A549 (cell line): ENCODE measurements at regions not wholly inside any gene's neighbourhood (a gene's known extent, or its start where the extent isn't known, plus 50 kb on each side); places are given as distances from the start of the nearest gene placed in this dataset.

Experiments used
- ATAC-seq, 2 experiments: fragments of 200-7000 bp in 1 of 2; fragments of >200 bp in 1 of 2; cut with Nextera tagmentation in 1 of 2; cut with Tn5 transposase in 1 of 2; 3 replicates each; pipeline versions ENCODE4 v1.8.0 to v1.9.1; 2018 to 2020; ENCODE audit warnings: mild to moderate bottlenecking in 1 of 2, moderate library complexity in 1 of 2
- CTCF ChIA-PET: fragments of 300-600 bp; sonication (Branson Sonifier 250); formaldehyde crosslinking; extraction: SDS; loops from one replicate; lab custom pipeline; 2021; ENCODE audit warnings: antibody characterized with exemption, inconsistent platforms; lab: Yijun Ruan, JAX
- POLR2A ChIA-PET: fragments of 350-600 bp; formaldehyde crosslinking; extraction: SDS; loops from one replicate; lab custom pipeline; 2021; ENCODE audit warnings: antibody characterized with exemption, inconsistent platforms; lab: Yijun Ruan, JAX
- DNase-seq, 2 experiments: peaks; one replicate each; pipeline versions ENCODE4 v3.0.0 to v3.0.0-alpha.2; 2011 to 2016; ENCODE audit warnings: low read depth in 1 of 2, low spot score in 1 of 2
- FAIRE-seq: peaks from 2 replicates; lab custom pipeline; 2011; peaks lifted over from hg19 to GRCh38; lab: Jason Lieb, UNC
- H3K27ac ChIP-seq, 2 experiments: fragments of >200 bp; sonication (Bioruptor Twin); formaldehyde crosslinking; 3 replicates each; pipeline ENCODE4 v1.5.1; 2016 to 2017
- H3K4me1 ChIP-seq: fragments of >200 bp; sonication (Bioruptor Twin); formaldehyde crosslinking; 3 replicates; pipeline ENCODE4 v1.6.1; 2016
- H3K4me2 ChIP-seq: fragments of >200 bp; sonication (Bioruptor Twin); formaldehyde crosslinking; 3 replicates; pipeline ENCODE4 v1.6.1; 2016
- H3K4me3 ChIP-seq: fragments of >200 bp; sonication (Bioruptor Twin); formaldehyde crosslinking; 3 replicates; pipeline ENCODE4 v1.5.1; 2016
- H3K9me3 ChIP-seq: fragments of >200 bp; sonication (Bioruptor Twin); formaldehyde crosslinking; 3 replicates; pipeline ENCODE4 v1.6.1; 2016
- BHLHE40 ChIP-seq: IDR thresholded peaks from 2 replicates; pipeline ENCODE4 v1.6.1; 2012; ENCODE audit warnings: low read depth, low read length, inconsistent platforms
- CEBPB ChIP-seq, 2 experiments: fragments of >200 bp in 1 of 2; sonication (Bioruptor Twin) in 1 of 2; formaldehyde crosslinking in 1 of 2; IDR thresholded peaks; 2 replicates each; pipeline ENCODE4 v1.6.1; 2012 to 2016
- CHD2 ChIP-seq: fragments of 150-350 bp; IDR thresholded peaks from 2 replicates; pipeline ENCODE4 v1.6.1; 2014; ENCODE audit warnings: low read length; ENCODE audit not compliant: partially characterized antibody
- EHMT2 ChIP-seq: fragments of 200-600 bp; sonication (generic); IDR thresholded peaks from 2 replicates; pipeline ENCODE4 v1.6.1; 2016; ENCODE audit warnings: antibody characterized with exemption, low read depth, mild to moderate bottlenecking, moderate library complexity
- JUN ChIP-seq, 2 experiments: fragments of >200 bp; sonication (Bioruptor Twin); formaldehyde crosslinking; IDR thresholded peaks; 2 replicates in 1 of 2; 3 replicates in 1 of 2; pipeline ENCODE4 v1.6.1; 2016 to 2017
- KDM5A ChIP-seq: fragments of 200-600 bp; sonication (generic); IDR thresholded peaks from 2 replicates; pipeline ENCODE4 v1.6.1; 2016; ENCODE audit warnings: antibody characterized with exemption, mild to moderate bottlenecking
- MAFK ChIP-seq: fragments of 450-650 bp; IDR thresholded peaks from 2 replicates; pipeline ENCODE4 v1.6.1; 2014; ENCODE audit not compliant: partially characterized antibody
- NFE2L2 ChIP-seq: fragments of 150-350 bp; conservative IDR thresholded peaks from 2 replicates; pipeline ENCODE4 v1.6.1; 2014; ENCODE audit warnings: low read length
- PHF8 ChIP-seq: fragments of 200-600 bp; sonication (generic); IDR thresholded peaks from 2 replicates; pipeline ENCODE4 v1.6.1; 2016; ENCODE audit warnings: low read depth, mild to moderate bottlenecking, antibody characterized with exemption, moderate library complexity, borderline replicate concordance
- POLR2AphosphoS2 ChIP-seq: conservative IDR thresholded peaks from 2 replicates; pipeline ENCODE4 v1.6.1; 2012; ENCODE audit warnings: low read length, improper control_type of control experiment, inconsistent platforms
- RFX5 ChIP-seq: fragments of 450-650 bp; IDR thresholded peaks from 2 replicates; pipeline ENCODE4 v1.7.1; 2014; ENCODE audit warnings: antibody characterized with exemption, mild to moderate bottlenecking, moderate library complexity
- SMC3 ChIP-seq: fragments of >200 bp; sonication (Bioruptor Twin); formaldehyde crosslinking; IDR thresholded peaks from 3 replicates; pipeline ENCODE4 v1.6.1; 2018; ENCODE audit warnings: inconsistent platforms
- WGBS: methylation state at CpG from one replicate; pipeline ENCODE4 v1.1.6; 2017; ENCODE audit errors: missing lambda C conversion rate; 5-methylcytosine and 5-hydroxymethylcytosine counted together
- TF ChIP-seq, protein P1 (sequence below): fragments of 450-650 bp; IDR thresholded peaks from 2 replicates; pipeline ENCODE4 v1.6.1; 2014; ENCODE audit warnings: antibody characterized with exemption
- TF ChIP-seq, protein P2 (sequence below): IDR thresholded peaks from 2 replicates; pipeline ENCODE4 v1.6.1; 2012
- TF ChIP-seq, protein P3 (sequence below): IDR thresholded peaks from 2 replicates; pipeline ENCODE4 v1.6.1; 2012; ENCODE audit warnings: low read depth, borderline replicate concordance
- TF ChIP-seq, protein P4 (sequence below): fragments of 150-350 bp; IDR thresholded peaks from 2 replicates; pipeline ENCODE4 v1.6.1; 2014; ENCODE audit warnings: low read depth, mild to moderate bottlenecking, low read length
- TF ChIP-seq, protein P5 (sequence below): fragments of >200 bp; sonication (Bioruptor Twin); formaldehyde crosslinking; IDR thresholded peaks from 3 replicates; pipeline ENCODE4 v1.5.1; 2016

DNA sequence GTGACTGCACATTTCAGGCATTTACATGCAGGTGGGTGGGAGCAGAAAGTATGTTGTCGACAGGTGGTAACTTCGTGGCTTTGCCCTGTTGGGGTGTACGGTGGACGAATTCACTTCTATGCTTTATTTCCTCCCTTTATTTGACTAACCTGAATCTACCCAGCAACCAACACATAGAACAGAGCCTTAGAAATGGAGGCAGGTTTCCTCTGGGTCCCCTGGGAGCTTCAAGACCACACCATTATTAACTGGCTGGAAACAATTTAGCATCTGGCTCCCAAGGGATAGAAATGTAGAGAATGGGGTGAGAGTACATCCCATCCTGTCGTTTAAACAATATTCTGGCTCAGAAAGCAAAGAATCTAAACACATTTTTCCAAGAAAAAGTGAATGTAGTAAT lies 244.4 kb downstream of the DLEU7 start:
- Histone ChIP-seq H3K27ac (no peak overlapping the region), H3K4me3 (no peak overlapping the region), H3K4me2 (no peak overlapping the region), H3K9me3 (no peaks in the 10 kb centered on the region), H3K4me1 (no peaks in the 10 kb centered on the region)
- WGBS = 10% methylated on average over 5 of the region's 5 CpGs
- TF ChIP-seq, protein P1, sequence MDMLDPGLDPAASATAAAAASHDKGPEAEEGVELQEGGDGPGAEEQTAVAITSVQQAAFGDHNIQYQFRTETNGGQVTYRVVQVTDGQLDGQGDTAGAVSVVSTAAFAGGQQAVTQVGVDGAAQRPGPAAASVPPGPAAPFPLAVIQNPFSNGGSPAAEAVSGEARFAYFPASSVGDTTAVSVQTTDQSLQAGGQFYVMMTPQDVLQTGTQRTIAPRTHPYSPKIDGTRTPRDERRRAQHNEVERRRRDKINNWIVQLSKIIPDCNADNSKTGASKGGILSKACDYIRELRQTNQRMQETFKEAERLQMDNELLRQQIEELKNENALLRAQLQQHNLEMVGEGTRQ = no peak
- TF ChIP-seq PHF8 = no peak
- TF ChIP-seq JUN (IDR thresholded peaks at IDR 0.05) = no peak
- TF ChIP-seq RFX5 = no peak
- no peak for TF ChIP-seq CEBPB (IDR thresholded peaks at IDR 0.05)
- no peak for TF ChIP-seq KDM5A
- TF ChIP-seq, protein P2, sequence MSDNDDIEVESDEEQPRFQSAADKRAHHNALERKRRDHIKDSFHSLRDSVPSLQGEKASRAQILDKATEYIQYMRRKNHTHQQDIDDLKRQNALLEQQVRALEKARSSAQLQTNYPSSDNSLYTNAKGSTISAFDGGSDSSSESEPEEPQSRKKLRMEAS = no peak
- TF ChIP-seq NFE2L2 = no peak
- no peak for TF ChIP-seq EHMT2
- POLR2A ChIA-PET = no interaction called here
- DNase-seq = no peak
- ATAC-seq = no peak
- no peak for FAIRE-seq
- CTCF ChIA-PET = interaction anchor here (1.4 kb wide), 1 partner anchor 32 kb away, joined by 4 read pairs; no protein-coding TSS in a partner anchor

DNA sequence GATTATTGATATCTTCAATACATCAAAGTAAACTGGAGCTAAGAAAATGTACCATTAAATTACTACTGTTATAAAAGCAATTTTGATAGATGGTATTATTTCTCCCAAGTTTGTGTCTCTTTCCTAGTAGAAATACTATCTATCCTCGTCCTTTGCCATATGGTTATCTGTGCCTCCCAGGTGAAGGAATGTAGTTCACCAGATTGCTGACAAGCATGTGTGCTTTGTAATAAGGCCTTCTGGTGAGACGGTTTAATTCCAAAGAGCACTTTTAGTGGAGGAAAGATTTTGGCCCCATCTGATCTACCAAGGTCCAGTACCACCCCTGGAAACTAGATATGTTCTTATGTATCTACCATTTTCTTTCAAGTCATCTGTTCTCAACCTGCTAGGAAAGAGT lies 243.6 kb downstream of the DLEU7 start:
- H3K27ac ChIP-seq = no peak overlapping the region
- WGBS = 27% methylated on average over 2 of the region's 2 CpGs
- DNase-seq (no peak), FAIRE-seq (no peak)
- no peaks in the 10 kb centered on the region for H3K4me1 ChIP-seq
- H3K9me3 ChIP-seq = no peaks in the 10 kb centered on the region
- ChIA-PET CTCF (interaction anchor here (1.4 kb wide), 1 partner anchor 31 kb away, joined by 4 read pairs; no protein-coding TSS in a partner anchor), POLR2A (no interaction called here)
- H3K4me3 ChIP-seq = no peak overlapping the region
- TF ChIP-seq CHD2 = no peak
- TF ChIP-seq, protein P3, sequence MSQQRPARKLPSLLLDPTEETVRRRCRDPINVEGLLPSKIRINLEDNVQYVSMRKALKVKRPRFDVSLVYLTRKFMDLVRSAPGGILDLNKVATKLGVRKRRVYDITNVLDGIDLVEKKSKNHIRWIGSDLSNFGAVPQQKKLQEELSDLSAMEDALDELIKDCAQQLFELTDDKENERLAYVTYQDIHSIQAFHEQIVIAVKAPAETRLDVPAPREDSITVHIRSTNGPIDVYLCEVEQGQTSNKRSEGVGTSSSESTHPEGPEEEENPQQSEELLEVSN = no peak
- TF ChIP-seq, protein P4, sequence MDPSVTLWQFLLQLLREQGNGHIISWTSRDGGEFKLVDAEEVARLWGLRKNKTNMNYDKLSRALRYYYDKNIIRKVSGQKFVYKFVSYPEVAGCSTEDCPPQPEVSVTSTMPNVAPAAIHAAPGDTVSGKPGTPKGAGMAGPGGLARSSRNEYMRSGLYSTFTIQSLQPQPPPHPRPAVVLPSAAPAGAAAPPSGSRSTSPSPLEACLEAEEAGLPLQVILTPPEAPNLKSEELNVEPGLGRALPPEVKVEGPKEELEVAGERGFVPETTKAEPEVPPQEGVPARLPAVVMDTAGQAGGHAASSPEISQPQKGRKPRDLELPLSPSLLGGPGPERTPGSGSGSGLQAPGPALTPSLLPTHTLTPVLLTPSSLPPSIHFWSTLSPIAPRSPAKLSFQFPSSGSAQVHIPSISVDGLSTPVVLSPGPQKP = no peak
- TF ChIP-seq POLR2AphosphoS2 = no peak
- no peak for TF ChIP-seq MAFK
- TF ChIP-seq SMC3 = no peak
- no peak for TF ChIP-seq BHLHE40
- TF ChIP-seq, all 56 proteins: peak for 0
- no peak overlapping the region for H3K4me2 ChIP-seq
- no peak for ATAC-seq

DNA sequence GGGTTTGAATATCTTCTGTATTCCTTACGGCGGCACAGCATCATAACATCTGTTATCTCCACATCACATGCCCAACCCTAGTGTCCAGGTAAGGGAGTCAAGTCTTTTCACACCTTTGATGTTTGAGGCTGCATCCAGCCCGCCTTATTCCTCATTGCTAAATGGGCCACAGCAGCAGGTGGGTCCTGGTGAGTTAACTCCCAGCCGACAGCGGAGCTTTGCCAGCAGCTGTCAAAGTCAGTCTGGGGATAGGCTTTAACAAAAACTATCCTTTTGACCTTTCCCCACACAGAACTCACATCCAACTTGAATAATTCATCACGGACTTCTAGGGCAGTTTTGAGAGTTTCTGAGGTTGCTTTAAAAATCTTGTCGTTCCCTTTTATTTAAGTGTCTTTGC lies 235.1 kb downstream of the DLEU7 start:
- Histone ChIP-seq H3K4me3 (no peak overlapping the region), H3K27ac (no peak overlapping the region), H3K4me1 (no peaks in the 10 kb centered on the region), H3K9me3 (no peaks in the 10 kb centered on the region), H3K4me2 (no peak overlapping the region)
- FAIRE-seq (no peak), DNase-seq (no peak), ATAC-seq (no peak)
- TF ChIP-seq, protein P5, sequence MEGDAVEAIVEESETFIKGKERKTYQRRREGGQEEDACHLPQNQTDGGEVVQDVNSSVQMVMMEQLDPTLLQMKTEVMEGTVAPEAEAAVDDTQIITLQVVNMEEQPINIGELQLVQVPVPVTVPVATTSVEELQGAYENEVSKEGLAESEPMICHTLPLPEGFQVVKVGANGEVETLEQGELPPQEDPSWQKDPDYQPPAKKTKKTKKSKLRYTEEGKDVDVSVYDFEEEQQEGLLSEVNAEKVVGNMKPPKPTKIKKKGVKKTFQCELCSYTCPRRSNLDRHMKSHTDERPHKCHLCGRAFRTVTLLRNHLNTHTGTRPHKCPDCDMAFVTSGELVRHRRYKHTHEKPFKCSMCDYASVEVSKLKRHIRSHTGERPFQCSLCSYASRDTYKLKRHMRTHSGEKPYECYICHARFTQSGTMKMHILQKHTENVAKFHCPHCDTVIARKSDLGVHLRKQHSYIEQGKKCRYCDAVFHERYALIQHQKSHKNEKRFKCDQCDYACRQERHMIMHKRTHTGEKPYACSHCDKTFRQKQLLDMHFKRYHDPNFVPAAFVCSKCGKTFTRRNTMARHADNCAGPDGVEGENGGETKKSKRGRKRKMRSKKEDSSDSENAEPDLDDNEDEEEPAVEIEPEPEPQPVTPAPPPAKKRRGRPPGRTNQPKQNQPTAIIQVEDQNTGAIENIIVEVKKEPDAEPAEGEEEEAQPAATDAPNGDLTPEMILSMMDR = no peak
- CTCF ChIA-PET = no interaction called here
- 77% methylated on average over 7 of the region's 7 CpGs for WGBS
- POLR2A ChIA-PET = no interaction called here
